Neuronal stem cell (in vitro differentiated cells): ENCODE measurements at regions not wholly inside any gene's neighbourhood (a gene's known extent, or its start where the extent isn't known, plus 50 kb on each side); places are given as distances from the start of the nearest gene placed in this dataset.

Experiments used
- DNase-seq: peaks from one replicate; pipeline ENCODE4 v3.0.0-alpha.2; 2013; ENCODE audit warnings: low spot score
- H2AFZ ChIP-seq: one replicate; pipeline ENCODE4 v1.6.1; 2013; ENCODE audit warnings: mild to moderate bottlenecking, low read length, inconsistent platforms
- H2AK5ac ChIP-seq: 2 replicates; pipeline ENCODE4 v1.6.1; 2013; ENCODE audit warnings: low read depth, mild to moderate bottlenecking, inconsistent platforms, low read length, moderate library complexity, mixed read lengths
- H2BK120ac ChIP-seq: 2 replicates; pipeline ENCODE4 v1.6.1; 2013; ENCODE audit warnings: low read depth, mild to moderate bottlenecking, inconsistent platforms, low read length, moderate library complexity, mixed read lengths
- H2BK12ac ChIP-seq: one replicate; pipeline ENCODE4 v1.6.1; 2013; ENCODE audit warnings: low read length, inconsistent platforms
- H2BK15ac ChIP-seq: 2 replicates; pipeline ENCODE4 v1.6.1; 2013; ENCODE audit warnings: mild to moderate bottlenecking, low read length, inconsistent platforms, mixed read lengths
- H2BK5ac ChIP-seq: one replicate; pipeline ENCODE4 v1.6.1; 2013; ENCODE audit warnings: inconsistent platforms, mild to moderate bottlenecking, low read length, moderate library complexity
- H3K14ac ChIP-seq: one replicate; pipeline ENCODE4 v1.6.1; 2013; ENCODE audit warnings: low read length, inconsistent platforms
- H3K18ac ChIP-seq: 2 replicates; pipeline ENCODE4 v1.6.1; 2013; ENCODE audit warnings: low read length, inconsistent platforms
- H3K23ac ChIP-seq: 2 replicates; pipeline ENCODE4 v1.6.1; 2013; ENCODE audit warnings: low read depth, mild to moderate bottlenecking, mixed read lengths, low read length, inconsistent platforms; ENCODE audit not compliant: poor library complexity
- H3K27ac ChIP-seq: replicated peaks from 3 replicates; pipeline ENCODE4 v1.5.1; 2013; ENCODE audit warnings: low read length, inconsistent platforms
- H3K27me3 ChIP-seq, 3 experiments: 2 replicates each; pipeline ENCODE4 v1.6.1; 2013; ENCODE audit warnings: low read length in 3 of 3, mild to moderate bottlenecking in 2 of 3, inconsistent platforms in 1 of 3, low read depth in 1 of 3, mixed read lengths in 1 of 3, moderate library complexity in 1 of 3; ENCODE audit not compliant: control insufficient read depth in 3 of 3, insufficient read depth in 3 of 3
- H3K36me3 ChIP-seq, 2 donors: replicated peaks in 1 of 2; 2 replicates each; pipeline ENCODE4 v1.6.1; 2013; ENCODE audit warnings: low read length in 2 of 2; ENCODE audit not compliant: control insufficient read depth in 2 of 2, insufficient read depth in 2 of 2
- H3K4ac ChIP-seq: 2 replicates; pipeline ENCODE4 v1.6.1; 2013; ENCODE audit warnings: inconsistent platforms, mild to moderate bottlenecking, low read length, moderate library complexity
- H3K4me1 ChIP-seq, 2 donors: 1 replicate in 1 of 2; 2 replicates in 1 of 2; pipeline ENCODE4 v1.6.1; 2013; ENCODE audit warnings: low read length in 2 of 2, low read depth in 1 of 2; ENCODE audit not compliant: control insufficient read depth in 2 of 2, insufficient read depth in 1 of 2
- H3K4me2 ChIP-seq: one replicate; pipeline ENCODE4 v1.6.1; 2013; ENCODE audit warnings: mild to moderate bottlenecking, low read length, inconsistent platforms; ENCODE audit not compliant: insufficient read depth, poor library complexity, severe bottlenecking
- H3K4me3 ChIP-seq, 2 donors: 2 replicates each; pipeline ENCODE4 v1.5.1; 2013; ENCODE audit warnings: low read length in 2 of 2, mild to moderate bottlenecking in 2 of 2, inconsistent platforms in 1 of 2, moderate library complexity in 1 of 2
- H3K79me1 ChIP-seq: one replicate; pipeline ENCODE4 v1.6.1; 2013; ENCODE audit warnings: low read depth, mild to moderate bottlenecking, inconsistent platforms, low read length, moderate library complexity
- H3K9ac ChIP-seq: one replicate; pipeline ENCODE4 v1.6.1; 2013; ENCODE audit warnings: mild to moderate bottlenecking, low read depth, low read length, inconsistent platforms; ENCODE audit not compliant: poor library complexity
- H3K9me3 ChIP-seq, 2 donors: replicated peaks in 1 of 2; 2 replicates each; pipeline versions ENCODE3 to v1.6.1; 2013; ENCODE audit warnings: low read length in 2 of 2, mild to moderate bottlenecking in 2 of 2, inconsistent platforms in 1 of 2, low read depth in 1 of 2, mixed read lengths in 1 of 2, moderate library complexity in 1 of 2; ENCODE audit not compliant: control insufficient read depth in 2 of 2, insufficient read depth in 1 of 2
- H4K8ac ChIP-seq: one replicate; pipeline ENCODE4 v1.6.1; 2013; ENCODE audit warnings: low read depth, mild to moderate bottlenecking, inconsistent platforms, low read length, moderate library complexity
- H4K91ac ChIP-seq: one replicate; pipeline ENCODE4 v1.6.1; 2013; ENCODE audit warnings: low read length, low read depth, mild to moderate bottlenecking, inconsistent platforms; ENCODE audit not compliant: poor library complexity
- WGBS, 2 donors: extraction: QIAGEN DNeasy Blood & Tissue Kit; methylation state at CpG; one replicate each; pipeline ENCODE4 v1.1.7; 2013; ENCODE audit warnings: missing lambda C conversion rate in 2 of 2, mixed read lengths in 1 of 2; ENCODE audit not compliant: insufficient read length in 2 of 2, insufficient replicate concordance in 1 of 2; ENCODE audit errors: extremely low coverage in 2 of 2; 5-methylcytosine and 5-hydroxymethylcytosine counted together

DNA sequence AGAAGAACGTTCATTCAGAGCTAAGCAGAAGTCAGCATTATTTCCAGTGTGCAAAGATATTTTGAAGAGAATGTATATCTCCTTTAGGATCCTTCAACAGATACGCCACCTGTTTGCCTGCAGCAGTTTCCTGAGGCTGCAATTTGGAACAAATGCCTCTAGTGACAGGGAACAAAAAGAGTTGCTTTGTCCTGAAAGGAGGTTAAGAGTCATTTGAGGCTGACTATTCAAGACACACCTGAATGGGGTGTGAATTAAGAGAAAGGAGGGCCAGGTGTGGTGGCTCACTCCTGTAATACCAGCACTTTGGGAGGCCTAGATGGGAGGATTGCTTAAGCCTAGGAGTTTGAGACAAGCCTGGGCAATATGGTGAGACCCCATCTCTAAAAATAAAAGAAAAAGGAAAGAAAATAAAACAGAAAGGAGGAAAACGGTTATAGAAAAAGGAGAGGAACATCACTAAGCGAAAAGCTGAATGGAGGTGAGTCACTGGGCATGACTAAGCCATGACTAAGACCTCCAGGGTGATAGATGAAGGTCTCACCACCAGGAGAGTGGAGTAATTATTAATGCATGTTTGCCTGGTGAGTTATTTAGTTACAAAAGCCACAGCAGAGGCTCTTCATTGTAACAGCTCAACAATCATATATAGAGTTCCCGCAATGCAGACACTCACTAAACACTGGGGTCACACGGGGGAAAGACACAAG, 255.2 kb upstream of the TNC start:
- Histone ChIP-seq H3K79me1 (no peaks in the 10 kb centered on the region), H2BK15ac (no peak overlapping the region), H3K4me2 (no peak overlapping the region), H4K91ac (no peak overlapping the region), H4K8ac (no peak overlapping the region), H3K36me3 (no peaks in the 10 kb centered on the region), H2BK120ac (no peak overlapping the region), H2BK12ac (no peak overlapping the region), H3K4me3 (no peak overlapping the region), H3K27ac (no peak overlapping the region), H3K23ac (no peak overlapping the region), H3K18ac (no peak overlapping the region), H3K9ac (no peak overlapping the region), H2BK5ac (no peak overlapping the region), H2AK5ac (no peak overlapping the region), H2AFZ (no peak overlapping the region), H3K4ac (no peak overlapping the region), H3K14ac (no peak overlapping the region), H3K4me1 (no peaks in the 10 kb centered on the region), H3K27me3 (no peaks in the 10 kb centered on the region), H3K9me3 (no peaks in the 10 kb centered on the region)
- WGBS, 2 donors = no CpG with 5 or more reads among the region's 6 CpGs
- DNase-seq = no peak

DNA sequence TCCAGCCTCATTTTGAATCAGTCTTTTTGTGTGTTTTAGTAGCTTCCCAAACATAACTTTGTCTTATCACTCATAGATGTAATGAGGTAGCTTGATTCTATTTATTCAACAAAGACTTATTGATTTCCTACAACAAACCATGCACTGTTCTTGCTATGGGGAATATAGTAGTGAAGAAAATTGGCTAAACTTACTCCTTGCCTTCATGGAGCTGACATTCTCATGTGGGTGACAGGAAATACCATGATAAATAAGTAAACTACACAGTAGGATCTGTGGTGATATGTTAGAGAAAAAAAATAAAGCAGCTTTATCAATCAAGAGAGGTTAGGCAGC, 255.7 kb upstream of the TNC start:
- Histone ChIP-seq H3K14ac (no peak overlapping the region), H2BK5ac (no peak overlapping the region), H3K4ac (no peak overlapping the region), H3K9ac (no peak overlapping the region), H3K36me3 (no peaks in the 10 kb centered on the region), H4K91ac (no peak overlapping the region), H3K4me3 (no peak overlapping the region), H3K9me3 (no peaks in the 10 kb centered on the region), H3K4me2 (no peak overlapping the region), H2AFZ (no peak overlapping the region), H3K27ac (no peak overlapping the region), H2BK15ac (no peak overlapping the region), H2BK12ac (no peak overlapping the region), H3K23ac (no peak overlapping the region), H2BK120ac (no peak overlapping the region), H3K18ac (no peak overlapping the region), H3K4me1 (no peaks in the 10 kb centered on the region), H3K27me3 (no peaks in the 10 kb centered on the region), H3K79me1 (no peaks in the 10 kb centered on the region), H4K8ac (no peak overlapping the region), H2AK5ac (no peak overlapping the region)
- DNase-seq = no peak

DNA sequence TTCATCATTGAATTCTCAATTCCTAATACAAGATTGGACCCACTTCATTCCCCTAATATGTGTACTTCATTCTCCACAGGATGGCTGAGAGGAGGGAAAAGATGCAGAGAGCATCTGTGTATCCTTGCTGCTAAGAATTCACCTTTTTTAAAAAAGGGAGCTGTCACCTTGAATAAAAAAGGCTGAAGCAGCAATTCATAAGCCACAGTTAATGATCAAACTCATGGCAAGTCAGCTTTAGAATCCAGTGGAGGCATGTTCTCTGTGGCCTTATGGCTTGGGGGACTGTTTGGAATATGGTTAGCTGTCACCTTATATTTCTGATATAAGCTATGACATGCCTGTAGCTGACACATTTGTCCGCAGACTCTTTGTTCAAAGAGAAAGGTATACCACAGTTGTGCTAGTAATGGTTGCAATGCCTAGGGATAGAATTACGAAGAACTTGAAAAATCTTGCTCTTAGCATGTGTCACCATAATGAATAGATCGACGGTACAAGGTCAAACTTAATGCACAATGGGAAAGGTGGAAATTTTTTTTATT, 256.8 kb upstream of the TNC start:
- H3K4me3 ChIP-seq = no peak overlapping the region
- no peaks in the 10 kb centered on the region for H3K27me3 ChIP-seq
- no peak overlapping the region for H2AK5ac ChIP-seq
- no CpG with 5 or more reads among the region's 4 CpGs for WGBS, 2 donors
- H3K4ac ChIP-seq = no peak overlapping the region
- no peak overlapping the region for H2BK12ac ChIP-seq
- H3K4me2 ChIP-seq = no peak overlapping the region
- H3K9ac ChIP-seq = no peak overlapping the region
- H4K8ac ChIP-seq = no peak overlapping the region
- H2BK15ac ChIP-seq = no peak overlapping the region
- no peaks in the 10 kb centered on the region for H3K36me3 ChIP-seq
- H3K18ac ChIP-seq = no peak overlapping the region
- H4K91ac ChIP-seq = no peak overlapping the region
- no peak overlapping the region for H2BK120ac ChIP-seq
- no peaks in the 10 kb centered on the region for H3K79me1 ChIP-seq
- no peak overlapping the region for H2BK5ac ChIP-seq
- no peaks in the 10 kb centered on the region for H3K4me1 ChIP-seq
- no peak overlapping the region for H3K23ac ChIP-seq
- no peak overlapping the region for H3K27ac ChIP-seq
- no peak overlapping the region for H3K14ac ChIP-seq
- DNase-seq = no peak
- no peaks in the 10 kb centered on the region for H3K9me3 ChIP-seq
- no peak overlapping the region for H2AFZ ChIP-seq

- WGBS, 2 donors = no CpG with 5 or more reads among the region's 3 CpGs
- Histone ChIP-seq H3K27me3 (no peaks in the 10 kb centered on the region), H3K4me1 (no peaks in the 10 kb centered on the region), H2BK12ac (no peak overlapping the region), H3K27ac (no peak overlapping the region), H3K18ac (no peak overlapping the region), H3K23ac (no peak overlapping the region), H3K4me2 (no peak overlapping the region), H2BK120ac (no peak overlapping the region), H3K79me1 (no peaks in the 10 kb centered on the region), H3K9me3 (peaks cover 7% of the 10 kb centered on the region in 2 donors), H3K36me3 (no peaks in the 10 kb centered on the region), H2BK15ac (no peak overlapping the region), H2AK5ac (no peak overlapping the region), H4K91ac (no peak overlapping the region), H3K4ac (no peak overlapping the region), H2BK5ac (no peak overlapping the region), H2AFZ (no peak overlapping the region), H4K8ac (no peak overlapping the region), H3K9ac (no peak overlapping the region), H3K14ac (no peak overlapping the region), H3K4me3 (no peak overlapping the region)
- no peak for DNase-seq
Observed at GRCh38 chr9:115378241-115378640, 260.3 kb upstream of the TNC start.
